ENCODE measurements at regions not wholly inside any gene's neighbourhood (a gene's known extent, or its start where the extent isn't known, plus 50 kb on each side); places are given as distances from the start of the nearest gene placed in this dataset.

DNA sequence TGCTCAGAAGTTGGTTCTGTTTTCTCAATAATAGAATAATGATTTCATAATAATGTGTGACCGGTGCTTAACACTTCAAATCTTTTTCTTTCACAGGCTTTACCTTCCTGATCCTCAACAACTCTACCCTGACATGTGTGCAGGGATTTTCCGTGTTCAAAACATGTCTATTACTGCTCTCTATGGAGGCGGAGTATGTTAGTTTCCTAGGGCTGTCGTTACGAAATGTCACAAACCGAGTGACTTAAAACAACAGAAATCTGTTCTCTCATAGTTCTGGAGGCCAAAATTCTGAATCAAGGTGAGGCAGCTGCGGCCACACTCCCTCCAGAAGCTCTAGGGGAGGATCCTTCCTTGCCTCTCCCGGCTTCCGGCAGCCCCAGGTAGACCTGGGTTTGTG, 186.2 kb upstream of the VASH1 start:
- no peak for TF ChIP-seq POLR2AphosphoS5 (IDR thresholded peaks at IDR 0.05; ENCODE audit: low read depth, low read length)
- TF ChIP-seq, protein P1, sequence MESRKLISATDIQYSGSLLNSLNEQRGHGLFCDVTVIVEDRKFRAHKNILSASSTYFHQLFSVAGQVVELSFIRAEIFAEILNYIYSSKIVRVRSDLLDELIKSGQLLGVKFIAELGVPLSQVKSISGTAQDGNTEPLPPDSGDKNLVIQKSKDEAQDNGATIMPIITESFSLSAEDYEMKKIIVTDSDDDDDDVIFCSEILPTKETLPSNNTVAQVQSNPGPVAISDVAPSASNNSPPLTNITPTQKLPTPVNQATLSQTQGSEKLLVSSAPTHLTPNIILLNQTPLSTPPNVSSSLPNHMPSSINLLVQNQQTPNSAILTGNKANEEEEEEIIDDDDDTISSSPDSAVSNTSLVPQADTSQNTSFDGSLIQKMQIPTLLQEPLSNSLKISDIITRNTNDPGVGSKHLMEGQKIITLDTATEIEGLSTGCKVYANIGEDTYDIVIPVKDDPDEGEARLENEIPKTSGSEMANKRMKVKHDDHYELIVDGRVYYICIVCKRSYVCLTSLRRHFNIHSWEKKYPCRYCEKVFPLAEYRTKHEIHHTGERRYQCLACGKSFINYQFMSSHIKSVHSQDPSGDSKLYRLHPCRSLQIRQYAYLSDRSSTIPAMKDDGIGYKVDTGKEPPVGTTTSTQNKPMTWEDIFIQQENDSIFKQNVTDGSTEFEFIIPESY (IDR thresholded peaks at IDR 0.05; ENCODE audit: extremely low read depth, insufficient replicate concordance, low read length): no peak
- no peak for TF ChIP-seq POLR2A (IDR thresholded peaks at IDR 0.05; ENCODE audit: borderline replicate concordance, extremely low read depth, insufficient read depth, insufficient read length)
- TF ChIP-seq, protein P2, sequence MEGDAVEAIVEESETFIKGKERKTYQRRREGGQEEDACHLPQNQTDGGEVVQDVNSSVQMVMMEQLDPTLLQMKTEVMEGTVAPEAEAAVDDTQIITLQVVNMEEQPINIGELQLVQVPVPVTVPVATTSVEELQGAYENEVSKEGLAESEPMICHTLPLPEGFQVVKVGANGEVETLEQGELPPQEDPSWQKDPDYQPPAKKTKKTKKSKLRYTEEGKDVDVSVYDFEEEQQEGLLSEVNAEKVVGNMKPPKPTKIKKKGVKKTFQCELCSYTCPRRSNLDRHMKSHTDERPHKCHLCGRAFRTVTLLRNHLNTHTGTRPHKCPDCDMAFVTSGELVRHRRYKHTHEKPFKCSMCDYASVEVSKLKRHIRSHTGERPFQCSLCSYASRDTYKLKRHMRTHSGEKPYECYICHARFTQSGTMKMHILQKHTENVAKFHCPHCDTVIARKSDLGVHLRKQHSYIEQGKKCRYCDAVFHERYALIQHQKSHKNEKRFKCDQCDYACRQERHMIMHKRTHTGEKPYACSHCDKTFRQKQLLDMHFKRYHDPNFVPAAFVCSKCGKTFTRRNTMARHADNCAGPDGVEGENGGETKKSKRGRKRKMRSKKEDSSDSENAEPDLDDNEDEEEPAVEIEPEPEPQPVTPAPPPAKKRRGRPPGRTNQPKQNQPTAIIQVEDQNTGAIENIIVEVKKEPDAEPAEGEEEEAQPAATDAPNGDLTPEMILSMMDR (IDR thresholded peaks at IDR 0.05 in 2 of 3, conservative IDR thresholded peaks at IDR 0.05 in 1 of 3; ENCODE audit: borderline replicate concordance in 1 of 3, insufficient read depth in 1 of 3, low read depth in 2 of 3, low read length in 2 of 3): no peak
- no peak for TF ChIP-seq EZH2 (IDR thresholded peaks at IDR 0.05)
- TF ChIP-seq RAD21 (IDR thresholded peaks at IDR 0.05; ENCODE audit: low read depth): no peak
- TF ChIP-seq SIN3A (IDR thresholded peaks at IDR 0.05; ENCODE audit: low read depth): no peak
- no peak for TF ChIP-seq EGR1 (IDR thresholded peaks at IDR 0.05; ENCODE audit: low read depth)
- no peak for TF ChIP-seq MAX (IDR thresholded peaks at IDR 0.05)
